HG02588 (cell line): ENCODE measurements at regions not wholly inside any gene's neighbourhood (a gene's known extent, or its start where the extent isn't known, plus 50 kb on each side); places are given as distances from the start of the nearest gene placed in this dataset.
"Not testable (repeated sequence)": the region's sequence is repeated elsewhere in the genome, so short reads cannot be mapped to it uniquely, and the experiment has no call there.

Experiments
- ATAC-seq: cut with Tn5 transposase; IDR thresholded peaks from one replicate; pipeline ENCODE4 v1.9.1; 2021; ENCODE audit warnings: mild to moderate bottlenecking, moderate library complexity; ENCODE audit not compliant: unreplicated experiment

DNA sequence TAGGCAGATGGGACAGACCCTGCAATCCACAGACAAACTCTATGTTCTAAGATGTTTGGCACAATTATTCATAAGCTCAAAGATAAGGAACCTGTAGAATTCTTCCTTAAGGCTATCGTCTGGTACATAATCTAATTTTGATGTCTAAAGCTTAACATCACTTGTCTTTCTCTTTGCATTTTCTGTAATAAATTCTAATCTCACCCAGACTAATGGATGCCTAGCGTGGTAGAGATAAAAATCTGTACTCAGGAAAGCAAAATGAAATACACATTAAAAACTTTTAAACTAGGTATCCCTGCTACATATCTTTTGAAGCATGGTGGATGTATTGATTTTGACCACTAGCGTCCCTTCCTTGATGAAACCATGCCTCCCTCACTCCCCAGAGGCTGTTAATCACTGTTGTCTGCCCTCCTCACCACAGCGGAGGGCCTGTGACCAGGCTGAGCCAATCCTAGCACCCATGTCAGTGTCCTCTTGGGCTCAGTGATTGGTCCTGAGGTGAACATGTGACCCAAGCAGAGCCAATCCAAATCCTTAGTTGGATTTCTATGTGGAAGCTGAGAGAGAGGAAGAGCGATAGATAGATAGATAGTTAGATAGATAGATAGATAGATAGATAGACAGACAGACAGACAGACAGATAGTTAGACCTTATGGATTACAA, 82.2 kb upstream of the GRK3 start:
- no peak for ATAC-seq

DNA sequence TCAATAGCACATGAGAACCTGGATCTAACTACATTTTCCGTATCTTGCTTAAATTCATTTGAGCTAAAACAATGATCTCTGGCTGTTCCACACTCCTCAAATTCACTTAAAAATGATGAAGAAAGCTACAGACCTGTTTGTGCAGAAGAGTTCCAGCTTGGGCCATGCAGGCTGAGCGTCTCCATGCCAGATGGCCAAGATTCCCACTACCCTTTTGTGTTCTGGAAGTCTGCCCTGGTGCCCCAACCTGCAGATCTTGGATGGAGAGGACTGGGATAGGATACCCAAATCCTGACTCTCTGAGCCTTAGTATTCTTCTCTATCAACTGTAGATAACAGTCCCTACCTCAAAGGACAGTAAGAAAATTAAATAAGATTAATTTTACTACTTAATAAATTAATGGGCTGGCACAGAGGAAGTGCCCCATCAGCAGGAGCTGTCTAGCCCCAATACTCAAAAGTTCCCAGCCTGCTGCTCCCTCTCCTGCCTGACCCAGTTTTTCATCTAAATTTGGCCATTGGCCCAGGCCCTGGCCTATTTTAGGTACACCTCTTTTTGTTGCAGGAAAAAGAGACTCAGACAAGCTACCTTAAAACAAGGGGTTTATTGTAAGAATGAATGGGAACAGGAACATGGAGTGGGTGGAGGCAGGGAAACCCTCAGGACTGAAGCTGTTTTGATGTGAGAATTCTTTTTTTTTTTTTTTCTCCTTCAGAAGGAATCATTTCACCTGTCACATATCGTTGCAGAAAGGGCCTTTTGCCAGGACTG, 81.4 kb upstream of the GRK3 start:
- no peak for ATAC-seq

DNA sequence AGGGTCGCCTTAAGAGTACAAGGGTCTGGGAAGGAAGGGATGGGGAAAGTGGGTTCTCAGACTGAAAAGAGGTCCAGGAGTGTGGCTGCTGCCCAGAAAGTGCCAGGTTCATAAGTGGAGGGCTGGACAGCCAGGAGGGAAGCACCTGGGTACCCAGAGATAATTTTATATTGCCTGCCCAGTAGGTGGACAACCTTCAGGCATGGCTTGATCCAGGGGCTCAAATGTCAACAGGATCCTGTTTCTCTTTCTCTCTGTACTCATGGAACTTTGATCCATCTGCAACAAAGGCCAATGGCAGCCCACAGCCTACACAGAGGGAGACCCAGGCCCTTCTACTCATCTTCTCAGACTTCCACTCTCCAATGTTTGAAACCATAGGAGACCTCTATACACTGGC, 80.5 kb upstream of the GRK3 start:
- ATAC-seq, result no peak

DNA sequence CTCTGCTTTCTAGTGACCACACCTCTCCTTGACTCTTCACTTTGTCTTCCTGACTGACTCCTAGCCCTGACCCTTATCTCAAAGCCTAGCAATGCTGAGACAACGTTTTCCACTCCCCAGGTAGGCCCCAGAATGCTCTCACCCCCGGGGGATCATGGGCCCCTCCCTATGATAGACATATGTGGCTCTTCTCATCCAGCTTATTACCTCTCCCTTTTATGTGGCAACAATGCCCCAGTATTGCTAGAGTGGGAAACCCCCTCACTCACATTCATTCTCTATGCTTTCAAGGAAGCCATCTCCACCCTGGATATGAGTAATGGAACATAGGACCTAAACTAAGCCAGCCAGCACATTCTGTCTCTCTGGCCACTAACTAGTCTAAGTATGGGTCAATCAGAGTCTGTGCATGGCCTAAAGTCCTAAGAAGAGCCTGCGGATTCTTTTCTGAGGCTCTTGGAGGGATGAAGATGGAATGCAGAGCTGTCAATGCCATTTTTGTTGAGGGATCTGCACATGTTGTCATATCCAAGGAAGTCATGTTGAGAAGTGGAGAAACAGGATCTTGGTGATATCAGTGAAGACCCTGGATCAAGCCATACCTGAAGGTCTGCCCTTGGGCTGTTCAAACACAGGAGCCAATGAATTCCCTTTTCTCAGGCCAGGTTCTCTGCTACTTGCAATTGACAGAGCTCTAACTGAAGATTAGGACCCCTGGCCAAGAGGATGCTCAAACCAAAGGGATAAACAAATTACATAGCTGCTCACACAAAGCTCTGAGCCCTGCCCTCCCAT, 79.8 kb upstream of the GRK3 start:
- ATAC-seq, result no peak

DNA sequence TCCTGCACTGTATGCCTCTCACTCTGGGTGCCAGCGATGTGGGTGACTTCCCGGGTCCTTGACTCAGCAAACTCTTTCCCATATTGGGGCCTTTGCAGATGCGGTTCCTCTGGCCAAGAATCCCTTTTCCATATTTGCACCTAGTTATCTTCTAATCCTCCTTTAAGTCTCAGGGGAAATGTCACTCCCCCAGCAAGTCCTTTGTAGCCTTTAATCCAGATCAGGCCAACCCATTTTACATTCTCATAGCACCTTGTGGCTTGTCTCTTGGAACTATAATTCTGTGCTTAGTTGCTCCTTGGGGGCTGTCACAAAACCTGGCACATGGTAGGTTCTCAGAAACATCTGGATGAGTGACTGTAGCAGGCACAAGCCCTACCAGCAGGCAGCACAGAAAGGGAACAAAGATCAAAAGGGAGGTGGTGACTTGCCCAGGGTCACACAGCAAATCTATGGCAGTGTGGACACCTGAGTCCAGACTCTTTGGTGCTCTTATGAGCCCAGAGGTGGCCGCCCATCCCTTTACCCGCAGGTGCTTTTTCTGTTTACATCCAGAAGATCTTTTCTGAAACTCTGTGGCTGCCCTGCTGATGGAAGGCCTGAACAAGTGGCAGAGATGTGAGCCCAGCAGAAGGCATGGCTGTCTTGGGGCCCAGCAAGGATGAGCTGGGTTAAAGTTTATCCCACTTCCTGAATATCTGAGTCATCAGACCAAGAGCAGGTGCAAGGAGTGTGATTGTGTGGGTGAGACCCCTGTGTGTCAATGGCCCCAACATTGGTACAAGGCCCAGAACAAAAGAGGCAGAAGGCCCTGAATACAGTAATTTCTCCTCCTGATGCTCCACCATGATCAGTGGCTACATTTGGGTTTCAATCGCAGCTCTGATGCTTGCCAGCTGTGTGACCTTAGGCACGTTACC, 78.6 kb upstream of the GRK3 start:
- peak; percentile 49 for ATAC-seq

DNA sequence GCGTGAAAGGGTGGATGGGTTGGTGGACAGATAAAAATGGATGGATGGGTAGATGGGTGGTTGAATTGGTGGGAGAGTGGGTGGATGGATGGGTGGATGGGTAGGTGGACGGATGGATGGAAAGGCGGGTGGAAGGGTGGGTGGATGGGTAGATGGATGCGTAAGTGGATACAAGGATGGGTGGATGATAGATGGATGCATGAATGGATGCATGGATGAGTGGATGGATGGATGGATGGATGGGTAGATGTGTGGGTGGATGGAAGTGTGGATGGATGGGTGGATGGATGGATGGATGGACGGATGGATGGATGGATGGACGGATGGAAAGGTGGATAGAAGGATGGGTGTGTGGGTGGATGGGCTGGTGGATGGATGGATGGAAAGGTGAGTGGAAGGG, 77.0 kb upstream of the GRK3 start:
- no peak for ATAC-seq

DNA sequence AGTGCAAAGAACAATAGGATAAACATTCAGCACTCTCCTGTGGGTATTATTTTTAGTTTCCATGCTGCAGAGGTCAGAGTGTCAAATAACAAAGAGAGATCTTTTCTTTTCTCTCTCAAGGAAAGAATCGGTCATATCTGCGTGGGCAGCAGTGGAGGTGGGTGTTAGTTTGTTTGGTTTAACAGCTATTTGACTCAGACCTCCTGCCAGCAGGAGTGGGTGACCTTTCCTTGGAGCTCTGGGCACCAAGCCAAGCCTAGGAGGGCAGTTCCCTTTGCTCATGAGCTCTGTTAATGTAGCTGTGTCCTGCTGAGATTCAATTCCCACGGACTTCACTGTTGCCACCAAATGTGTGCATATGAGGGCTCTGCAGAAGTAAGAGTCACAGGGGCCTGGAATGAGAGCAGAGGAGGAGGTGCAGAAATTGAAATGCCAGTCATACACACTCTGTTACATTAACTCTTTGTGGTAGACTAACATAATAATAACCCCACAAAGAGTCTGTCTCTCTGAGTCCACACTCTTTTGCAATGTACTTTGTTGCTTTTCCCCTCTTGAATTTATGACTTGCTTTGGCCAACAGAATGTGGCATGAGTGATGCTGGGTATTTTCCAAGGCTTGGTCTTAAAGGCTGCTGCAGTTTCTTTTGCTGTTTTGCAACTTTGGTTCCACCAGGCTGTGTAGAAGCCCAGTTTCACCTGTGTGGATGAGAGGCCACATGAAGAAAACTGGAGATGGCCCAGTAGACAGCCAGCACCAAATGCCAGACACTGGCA, 76.0 kb upstream of the GRK3 start:
- no peak for ATAC-seq

DNA sequence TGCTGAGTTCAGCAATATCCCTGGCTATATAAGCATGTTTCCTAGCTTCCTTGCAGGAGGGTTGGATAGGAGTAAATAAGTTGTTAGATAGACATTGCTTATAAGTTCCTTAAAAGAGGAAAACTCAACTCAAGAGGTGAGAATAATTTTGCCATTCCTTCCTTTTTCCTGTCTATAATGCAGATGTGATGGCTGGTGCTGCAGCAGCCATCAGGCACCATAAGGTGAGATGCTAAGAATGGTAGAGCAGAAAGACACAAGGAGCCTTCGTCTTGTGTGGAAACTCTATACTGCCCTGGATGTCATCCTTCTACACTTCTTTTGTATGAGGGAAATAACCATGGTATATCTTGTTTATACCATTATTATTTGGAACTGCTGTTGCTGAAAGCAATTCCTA, 74.5 kb upstream of the GRK3 start:
- no peak for ATAC-seq

DNA sequence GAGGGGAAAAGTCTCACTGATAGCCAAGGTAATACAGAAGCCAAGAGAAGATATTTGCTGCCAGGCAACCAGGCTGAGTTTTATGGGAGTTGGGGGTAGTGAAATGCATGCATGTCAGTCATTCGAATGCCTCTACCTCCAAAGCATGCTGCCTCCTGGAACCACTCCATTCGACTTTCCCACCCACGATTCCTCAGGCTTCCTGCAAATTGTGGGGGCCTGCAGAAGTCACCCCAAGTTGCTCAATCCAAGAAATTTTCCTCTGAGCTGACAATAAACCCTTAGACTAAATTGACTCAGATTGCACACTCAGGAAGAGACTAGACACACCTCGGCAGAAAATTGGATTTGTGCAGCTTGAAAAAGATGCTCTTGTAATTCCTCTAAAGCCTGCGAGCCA, 73.6 kb upstream of the GRK3 start:
- ATAC-seq, result no peak

DNA sequence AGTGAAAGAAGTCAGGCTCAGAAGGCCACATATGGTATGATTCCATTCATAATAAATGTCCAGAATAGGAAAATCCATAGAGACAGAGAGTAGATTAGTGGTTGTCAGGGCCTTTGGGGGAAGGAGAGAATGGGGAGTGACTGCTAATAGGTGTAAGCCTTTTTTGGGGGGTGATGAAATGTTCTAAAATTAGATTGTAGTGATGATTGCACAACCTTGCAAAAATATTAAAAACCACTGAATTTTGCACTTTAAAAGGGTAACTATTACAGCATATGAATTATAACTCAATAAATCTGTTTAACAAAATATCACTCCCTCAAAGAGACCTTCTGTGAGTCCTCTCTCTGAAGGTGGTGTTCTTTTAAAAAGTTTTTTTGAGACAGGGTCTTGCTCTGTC, 72.3 kb upstream of the GRK3 start:
- ATAC-seq, result no peak

DNA sequence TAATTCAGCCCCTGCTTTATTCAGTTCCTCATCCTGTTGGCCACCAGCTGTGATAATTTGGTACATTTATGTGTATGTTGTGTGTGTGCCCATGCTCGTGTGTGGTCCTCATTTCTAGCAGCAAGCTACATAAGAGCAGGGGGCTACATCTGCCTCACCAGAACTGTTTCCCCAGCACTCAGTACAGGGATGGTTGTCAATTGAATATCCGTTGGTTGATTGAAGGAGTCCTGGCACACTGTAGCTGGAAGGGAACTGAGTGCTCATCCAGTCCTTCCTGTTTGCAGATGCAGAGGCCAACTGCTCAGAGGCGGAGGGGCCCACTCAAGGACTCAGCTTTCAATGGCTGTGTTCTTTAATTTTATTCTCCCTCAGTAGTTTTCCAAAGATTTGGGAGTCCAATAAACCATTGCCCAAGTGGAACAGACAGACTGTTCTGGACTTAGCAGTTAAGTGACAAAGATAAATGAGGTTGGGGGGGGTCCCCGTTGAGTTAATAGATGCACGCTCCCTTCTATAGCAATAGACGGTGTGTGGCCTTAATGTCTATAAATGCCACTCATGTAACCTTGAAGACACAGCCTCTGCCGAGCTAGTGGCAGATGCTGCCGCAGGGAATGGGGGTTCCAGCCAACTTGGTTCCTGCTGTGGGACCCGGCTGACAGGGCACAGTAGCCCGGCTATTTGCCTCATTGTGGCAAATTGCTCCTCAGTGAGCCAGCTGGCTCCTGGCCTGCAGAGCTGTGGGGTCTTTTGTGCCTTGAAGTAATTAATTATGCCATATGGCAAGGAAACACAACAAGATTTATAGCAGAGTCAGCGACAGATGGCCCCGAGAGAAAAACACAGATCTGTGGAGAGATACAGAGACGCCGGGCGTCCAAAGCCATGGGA, 71.4 kb upstream of the GRK3 start:
- no peak for ATAC-seq

DNA sequence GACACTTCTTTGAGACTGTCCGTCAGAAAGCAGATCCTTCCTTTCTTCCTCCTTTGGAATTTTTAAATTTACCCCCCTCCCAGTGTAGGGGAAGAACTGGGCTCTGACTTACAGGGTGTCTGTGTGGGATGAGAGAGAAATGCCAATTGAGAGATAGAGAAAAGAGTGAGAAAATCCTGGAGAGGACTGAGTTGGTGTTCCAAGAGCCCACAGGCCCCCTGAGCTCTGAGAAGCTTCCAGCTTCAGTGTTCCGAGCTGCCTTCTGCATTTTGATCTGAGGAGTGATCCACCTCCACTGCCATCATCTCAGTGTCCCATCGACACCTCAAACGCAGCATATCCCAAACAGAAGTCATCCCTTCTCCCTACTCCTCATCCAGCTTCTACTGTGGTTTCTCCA, 70.7 kb upstream of the GRK3 start:
- ATAC-seq, result no peak

DNA sequence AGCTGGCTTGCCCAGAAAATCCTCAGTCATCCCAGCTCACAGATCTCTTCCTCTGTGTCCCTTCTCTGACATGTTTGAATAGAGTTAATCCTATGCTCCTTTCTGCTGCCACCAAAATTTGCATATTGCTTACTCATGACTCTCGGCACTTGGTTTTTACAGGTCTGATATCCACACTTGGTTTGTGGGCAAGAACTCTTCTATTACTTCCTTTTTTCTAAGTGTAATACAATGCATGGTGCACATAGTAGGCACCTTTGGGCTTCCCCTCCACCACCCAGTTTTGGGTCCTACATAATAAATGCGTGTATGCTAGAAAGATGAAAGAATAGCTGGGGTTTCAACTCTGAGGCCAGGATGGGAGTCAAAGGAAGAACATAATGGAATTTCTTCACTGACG, 69.7 kb upstream of the GRK3 start:
- peak; percentile 70 for ATAC-seq

DNA sequence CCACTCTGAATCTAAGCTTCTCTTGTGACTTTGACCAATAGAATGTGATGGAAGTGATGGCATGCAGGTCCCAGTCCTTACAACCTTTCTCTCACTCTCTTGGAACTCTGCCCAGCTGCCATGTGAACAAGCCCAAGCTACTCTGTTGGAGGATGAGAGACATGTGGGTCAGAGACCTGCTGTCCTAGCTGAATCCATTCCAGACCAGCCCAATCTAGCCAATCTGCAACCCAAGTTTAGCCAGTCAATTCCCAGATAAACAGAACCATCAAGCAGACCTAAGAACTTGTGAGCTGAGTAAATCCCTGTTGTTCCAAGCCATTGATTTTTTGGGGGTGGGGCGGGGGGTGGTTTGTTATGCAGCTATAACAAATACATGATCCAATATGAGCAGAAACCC, 69.2 kb upstream of the GRK3 start:
- no peak for ATAC-seq

DNA sequence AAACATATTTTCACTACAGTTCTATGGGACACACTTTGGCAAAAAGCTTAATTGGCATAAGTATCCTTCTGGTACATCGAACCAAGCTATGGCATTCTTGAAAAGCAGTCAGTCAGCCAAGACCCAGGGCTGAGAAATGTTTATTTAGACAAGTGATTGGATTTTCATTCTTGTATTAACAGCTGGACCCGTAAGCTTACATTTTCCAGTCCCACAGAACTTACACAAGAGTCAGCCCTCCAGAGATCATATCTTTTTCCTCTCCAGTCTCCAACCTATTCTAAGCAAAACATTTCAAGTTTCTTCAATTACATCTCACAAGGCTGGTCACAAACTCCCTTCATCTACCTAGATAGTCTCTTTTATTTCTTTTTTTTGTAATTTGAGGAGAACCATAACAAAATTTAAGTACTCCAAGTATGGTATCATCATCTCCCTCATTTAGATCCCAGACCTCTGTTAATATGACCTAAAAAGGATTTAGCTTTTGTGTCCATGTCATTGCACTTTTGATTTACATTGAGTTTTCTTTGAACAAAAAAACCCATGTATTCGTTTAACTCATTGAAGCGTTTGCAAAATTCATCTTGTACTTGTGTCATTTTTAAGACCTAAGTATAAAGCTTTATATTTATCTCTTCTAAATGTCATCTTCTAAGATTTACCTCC, 67.9 kb upstream of the GRK3 start:
- ATAC-seq, result no peak

DNA sequence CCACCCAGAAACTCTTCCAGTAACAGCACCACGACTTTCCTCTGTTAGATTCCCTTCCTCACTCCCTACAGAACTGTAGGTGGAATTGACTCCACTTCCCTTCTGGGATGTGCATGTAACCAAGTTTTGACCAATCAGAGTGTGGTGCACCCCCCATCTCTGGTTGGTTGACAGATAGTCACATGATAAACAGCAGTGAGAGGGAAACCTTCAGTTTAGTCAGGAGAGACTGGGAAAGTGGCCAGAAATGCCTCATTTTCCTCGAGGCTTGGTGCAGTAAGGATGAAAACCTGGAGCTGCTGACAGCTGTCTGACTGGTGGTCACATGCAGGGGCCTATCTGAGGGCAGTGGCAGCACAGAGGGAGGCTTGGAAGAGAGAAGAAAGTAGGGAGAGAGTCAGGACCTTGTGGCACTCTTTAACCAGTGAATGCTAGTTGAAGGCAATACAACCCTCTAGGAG, 67.3 kb upstream of the GRK3 start:
- ATAC-seq, result no peak

DNA sequence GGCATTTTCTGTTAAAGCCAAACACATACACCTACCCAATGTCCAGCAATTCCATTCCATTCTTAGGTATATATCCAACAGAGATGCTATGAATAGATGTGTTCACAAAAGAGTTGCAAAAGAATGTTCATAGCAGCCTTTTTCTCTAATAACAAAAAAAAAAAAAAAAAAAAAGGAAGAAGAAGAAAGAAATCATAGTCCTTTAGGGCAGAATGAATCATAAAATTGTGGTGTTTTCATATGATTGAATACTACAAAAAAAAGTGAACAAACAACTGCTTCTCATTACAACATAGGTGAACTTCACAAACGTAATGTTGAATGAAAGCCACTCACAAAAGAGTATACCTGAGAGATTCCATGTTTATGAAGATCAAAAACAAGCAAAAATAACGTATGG, 66.8 kb upstream of the GRK3 start:
- ATAC-seq, result no peak

DNA sequence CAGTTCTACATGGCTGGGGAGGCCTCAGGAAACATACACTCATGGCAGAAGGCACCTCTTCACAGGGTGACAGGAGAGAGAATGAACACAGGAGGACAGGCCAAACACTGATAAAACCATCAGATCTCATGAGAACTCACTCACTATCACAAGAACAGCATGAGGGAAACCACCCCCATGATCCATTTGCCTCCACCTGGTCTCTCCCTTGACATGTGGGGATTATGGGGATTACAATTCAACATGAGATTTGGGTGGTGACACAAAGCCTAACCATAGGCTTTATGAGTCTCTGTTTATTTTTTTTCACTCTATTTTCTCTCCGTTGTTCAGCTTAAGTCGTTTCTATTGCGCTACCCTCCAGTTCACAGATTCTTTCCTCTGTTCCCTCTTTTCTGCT, 63.8 kb upstream of the GRK3 start:
- not testable (repeated sequence) for ATAC-seq
